HG03095 (cell line): ENCODE measurements at regions not wholly inside any gene's neighbourhood (a gene's known extent, or its start where the extent isn't known, plus 50 kb on each side); places are given as distances from the start of the nearest gene placed in this dataset.
"Not testable (repeated sequence)": the region's sequence is repeated elsewhere in the genome, so short reads cannot be mapped to it uniquely, and the experiment has no call there.

ENCODE experiments used
- ATAC-seq: cut with Tn5 transposase; IDR thresholded peaks from one replicate; pipeline ENCODE4 v1.9.1; 2021; ENCODE audit warnings: moderate library complexity; ENCODE audit not compliant: unreplicated experiment

- ATAC-seq, result no peak
Observed at GRCh38 chr4:137754652-137755471, 222.6 kb upstream of the PCDH18 start.

- ATAC-seq, result no peak
Observed at GRCh38 chr4:137749466-137749865, 217.2 kb upstream of the PCDH18 start.

- no peak for ATAC-seq
Observed at GRCh38 chr4:137748616-137749015, 216.3 kb upstream of the PCDH18 start.

- ATAC-seq, result no peak
Observed at GRCh38 chr4:137740141-137740540, 207.8 kb upstream of the PCDH18 start.

GRCh38 chr4:137739391-137739790 is 207.1 kb upstream of the PCDH18 start:
- ATAC-seq, result no peak

- no peak for ATAC-seq
Observed at GRCh38 chr4:137738375-137738990, 206.2 kb upstream of the PCDH18 start.

- ATAC-seq, result no peak
Observed at GRCh38 chr4:137735561-137736104, 203.3 kb upstream of the PCDH18 start.

- not testable (repeated sequence) for ATAC-seq
Observed at GRCh38 chr4:137733174-137734141, 201.2 kb upstream of the PCDH18 start.

- ATAC-seq, result no peak
Observed at GRCh38 chr4:137722910-137723309, 190.6 kb upstream of the PCDH18 start.

GRCh38 chr4:137711502-137711901 is 179.2 kb upstream of the PCDH18 start:
- ATAC-seq, result no peak

GRCh38 chr4:137707626-137708025 is 175.3 kb upstream of the PCDH18 start:
- ATAC-seq, result no peak

- no peak for ATAC-seq
Observed at GRCh38 chr4:137707102-137707620, 174.9 kb upstream of the PCDH18 start.

- ATAC-seq, result no peak
Observed at GRCh38 chr4:137705171-137705783, 173.0 kb upstream of the PCDH18 start.

GRCh38 chr4:137703195-137703594 is 170.9 kb upstream of the PCDH18 start:
- ATAC-seq, result no peak

GRCh38 chr4:137702512-137702911 is 170.2 kb upstream of the PCDH18 start:
- no peak for ATAC-seq

GRCh38 chr4:137701401-137701800 is 169.1 kb upstream of the PCDH18 start:
- no peak for ATAC-seq

GRCh38 chr4:137700751-137701150 is 168.5 kb upstream of the PCDH18 start:
- ATAC-seq, result no peak

GRCh38 chr4:137700072-137700471 is 167.8 kb upstream of the PCDH18 start:
- no peak for ATAC-seq

GRCh38 chr4:137694138-137694537 is 161.8 kb upstream of the PCDH18 start:
- no peak for ATAC-seq

- ATAC-seq, result no peak
Observed at GRCh38 chr4:137693641-137694040, 161.3 kb upstream of the PCDH18 start.
